ENCODE measurements at regions not wholly inside any gene's neighbourhood (a gene's known extent, or its start where the extent isn't known, plus 50 kb on each side); places are given as distances from the start of the nearest gene placed in this dataset.

DNA sequence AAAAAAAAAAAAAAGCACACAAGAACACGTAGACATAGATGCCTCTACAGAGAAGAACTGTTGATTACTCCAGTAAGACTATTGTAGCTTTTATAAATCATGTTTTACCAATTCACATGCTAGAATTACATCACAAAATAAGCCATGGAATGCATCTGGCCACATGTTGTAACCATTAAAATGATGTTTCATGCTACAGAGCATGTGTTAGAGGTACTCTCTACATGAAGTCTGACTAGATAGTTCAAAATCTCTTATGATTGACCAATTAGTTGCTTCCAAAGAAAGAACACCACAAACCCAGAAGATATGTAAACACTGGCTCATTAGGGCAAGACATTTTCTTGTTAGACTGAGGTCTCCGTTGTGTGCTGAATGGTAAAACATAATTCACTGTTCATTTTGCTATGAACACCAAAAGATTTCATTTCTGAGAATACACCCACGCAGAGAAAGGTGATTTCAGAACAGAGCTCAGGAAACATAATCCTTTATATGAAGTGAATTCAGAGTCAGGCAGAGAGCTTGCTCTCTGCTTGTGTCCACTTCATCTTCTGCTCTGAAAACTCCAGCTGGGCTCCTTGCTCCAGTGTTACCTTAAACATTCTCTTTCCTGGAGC lies 411.4 kb upstream of the SOX9 start:
- Histone ChIP-seq H3K4me3 (no peak overlapping the region), H3K27me3 (no peaks in the 10 kb centered on the region), H3K36me3 (no peaks in the 10 kb centered on the region), H3K4me1 (no peaks in the 10 kb centered on the region), H3K27ac (no peak overlapping the region), H3K9me3 (no peaks in the 10 kb centered on the region)
- TF ChIP-seq, protein P1, sequence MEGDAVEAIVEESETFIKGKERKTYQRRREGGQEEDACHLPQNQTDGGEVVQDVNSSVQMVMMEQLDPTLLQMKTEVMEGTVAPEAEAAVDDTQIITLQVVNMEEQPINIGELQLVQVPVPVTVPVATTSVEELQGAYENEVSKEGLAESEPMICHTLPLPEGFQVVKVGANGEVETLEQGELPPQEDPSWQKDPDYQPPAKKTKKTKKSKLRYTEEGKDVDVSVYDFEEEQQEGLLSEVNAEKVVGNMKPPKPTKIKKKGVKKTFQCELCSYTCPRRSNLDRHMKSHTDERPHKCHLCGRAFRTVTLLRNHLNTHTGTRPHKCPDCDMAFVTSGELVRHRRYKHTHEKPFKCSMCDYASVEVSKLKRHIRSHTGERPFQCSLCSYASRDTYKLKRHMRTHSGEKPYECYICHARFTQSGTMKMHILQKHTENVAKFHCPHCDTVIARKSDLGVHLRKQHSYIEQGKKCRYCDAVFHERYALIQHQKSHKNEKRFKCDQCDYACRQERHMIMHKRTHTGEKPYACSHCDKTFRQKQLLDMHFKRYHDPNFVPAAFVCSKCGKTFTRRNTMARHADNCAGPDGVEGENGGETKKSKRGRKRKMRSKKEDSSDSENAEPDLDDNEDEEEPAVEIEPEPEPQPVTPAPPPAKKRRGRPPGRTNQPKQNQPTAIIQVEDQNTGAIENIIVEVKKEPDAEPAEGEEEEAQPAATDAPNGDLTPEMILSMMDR (IDR thresholded peaks at IDR 0.05), result no peak
- no peak for TF ChIP-seq POLR2A (IDR thresholded peaks at IDR 0.05)
- ATAC-seq (no peak), DNase-seq (no peak)
- 56% methylated on average over 3 of the region's 3 CpGs for WGBS (ENCODE audit: insufficient coverage, low coverage, low lambda C conversion rate, missing lambda C conversion rate)
- intact Hi-C loops (cut with DNase I), result no loop called here

DNA sequence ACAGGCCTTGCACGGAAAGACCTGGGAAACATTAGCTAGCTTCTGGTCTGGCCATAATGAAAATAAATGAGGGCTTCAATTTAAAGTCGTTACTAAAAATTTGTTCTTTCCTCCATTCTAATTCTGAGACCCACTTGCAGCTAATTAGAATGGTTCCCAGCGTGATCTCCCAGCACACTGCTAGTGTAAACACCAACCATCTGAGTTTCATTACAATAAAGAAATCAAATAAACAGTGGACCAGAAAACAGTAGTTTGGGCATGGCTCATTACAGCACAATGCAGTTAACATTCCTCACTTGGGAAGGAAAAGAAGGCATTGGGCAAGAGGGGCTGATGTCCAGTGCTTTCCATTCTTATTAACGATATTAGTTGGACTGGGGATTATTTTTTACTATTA lies 410.9 kb upstream of the SOX9 start:
- Histone ChIP-seq H3K4me1 (no peaks in the 10 kb centered on the region), H3K4me3 (no peak overlapping the region), H3K36me3 (no peaks in the 10 kb centered on the region), H3K9me3 (no peaks in the 10 kb centered on the region), H3K27me3 (no peaks in the 10 kb centered on the region), H3K27ac (no peak overlapping the region)
- TF ChIP-seq, protein P1 (IDR thresholded peaks at IDR 0.05), result no peak
- TF ChIP-seq POLR2A (IDR thresholded peaks at IDR 0.05), result no peak
- ATAC-seq, result no peak
- DNase-seq, result no peak
- intact Hi-C loops (cut with DNase I), result no loop called here
- WGBS (ENCODE audit: insufficient coverage, low coverage, low lambda C conversion rate, missing lambda C conversion rate), result 52% methylated on average over 4 of the region's 4 CpGs

GRCh38 chr17:71710816-71711215 lies 410.0 kb upstream of the SOX9 start:
- intact Hi-C loops (cut with DNase I), result no loop called here
- no peak overlapping the region for H3K27ac ChIP-seq
- WGBS (ENCODE audit: insufficient coverage, low coverage, low lambda C conversion rate, missing lambda C conversion rate), result 40% methylated on average over 1 of the region's 1 CpG
- no peaks in the 10 kb centered on the region for H3K36me3 ChIP-seq
- H3K4me3 ChIP-seq, result no peak overlapping the region
- TF ChIP-seq, protein P1 (IDR thresholded peaks at IDR 0.05), result no peak
- no peak for TF ChIP-seq POLR2A (IDR thresholded peaks at IDR 0.05)
- H3K4me1 ChIP-seq, result no peaks in the 10 kb centered on the region
- no peaks in the 10 kb centered on the region for H3K27me3 ChIP-seq
- DNase-seq (no peak), ATAC-seq (no peak)
- no peaks in the 10 kb centered on the region for H3K9me3 ChIP-seq

DNA sequence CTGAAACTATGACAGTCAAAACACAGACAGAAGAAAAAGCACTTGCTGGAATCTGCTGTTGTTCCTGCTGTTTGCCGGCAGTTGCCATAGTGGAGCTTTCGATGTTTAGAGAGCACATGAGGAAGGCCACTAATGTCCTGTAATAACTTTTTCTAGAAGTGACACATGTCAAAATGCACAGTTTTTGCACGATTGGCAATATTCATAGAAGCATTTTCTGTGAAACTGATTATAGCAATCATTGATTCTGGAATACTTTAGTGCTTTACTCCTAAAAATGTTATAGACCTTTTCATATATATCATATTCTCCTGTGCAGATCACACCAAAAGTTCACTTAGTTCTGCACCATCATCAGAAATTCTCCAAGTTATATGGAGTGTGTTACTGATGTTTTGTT lies 407.0 kb upstream of the SOX9 start:
- Histone ChIP-seq H3K27ac (no peak overlapping the region), H3K4me3 (no peak overlapping the region), H3K27me3 (no peaks in the 10 kb centered on the region), H3K36me3 (no peaks in the 10 kb centered on the region), H3K9me3 (no peaks in the 10 kb centered on the region), H3K4me1 (no peaks in the 10 kb centered on the region)
- intact Hi-C loops (cut with DNase I), result no loop called here
- WGBS (ENCODE audit: insufficient coverage, low coverage, low lambda C conversion rate, missing lambda C conversion rate), result 50% methylated on average over 3 of the region's 3 CpGs
- TF ChIP-seq, protein P1 (IDR thresholded peaks at IDR 0.05), result no peak
- no peak for TF ChIP-seq POLR2A (IDR thresholded peaks at IDR 0.05)
- DNase-seq, result no peak
- ATAC-seq, result no peak

DNA sequence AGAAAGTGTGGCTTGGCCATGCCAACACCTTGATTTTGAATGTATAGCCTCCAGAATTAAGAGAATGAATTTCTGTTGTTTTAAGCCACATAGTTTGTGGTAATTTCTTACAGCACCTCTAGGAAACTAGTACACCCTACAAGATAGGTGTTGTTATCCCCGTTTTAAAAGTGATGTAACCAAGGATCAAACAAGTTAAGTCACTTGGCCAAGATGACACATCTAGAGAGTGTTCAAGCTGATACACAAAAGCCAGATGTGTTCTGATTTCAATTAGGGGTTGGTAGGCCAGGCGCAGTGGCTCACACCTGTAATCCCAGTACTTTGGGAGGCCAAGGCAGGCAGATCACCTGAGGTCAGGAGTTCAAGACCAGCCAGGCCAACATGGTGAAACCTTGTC lies 396.5 kb upstream of the SOX9 start:
- no peaks in the 10 kb centered on the region for H3K27me3 ChIP-seq
- no peak overlapping the region for H3K4me3 ChIP-seq
- WGBS (ENCODE audit: insufficient coverage, low coverage, low lambda C conversion rate, missing lambda C conversion rate), result 83% methylated on average over 2 of the region's 2 CpGs
- DNase-seq, result no peak
- no peaks in the 10 kb centered on the region for H3K36me3 ChIP-seq
- H3K27ac ChIP-seq, result no peak overlapping the region
- no peak for ATAC-seq
- intact Hi-C loops (cut with DNase I), result no loop called here
- no peaks in the 10 kb centered on the region for H3K4me1 ChIP-seq
- TF ChIP-seq POLR2A (IDR thresholded peaks at IDR 0.05), result no peak
- TF ChIP-seq, protein P1 (IDR thresholded peaks at IDR 0.05), result no peak
- H3K9me3 ChIP-seq, result no peaks in the 10 kb centered on the region
